ENCODE measurements at regions not wholly inside any gene's neighbourhood (a gene's known extent, or its start where the extent isn't known, plus 50 kb on each side); places are given as distances from the start of the nearest gene placed in this dataset.

DNA sequence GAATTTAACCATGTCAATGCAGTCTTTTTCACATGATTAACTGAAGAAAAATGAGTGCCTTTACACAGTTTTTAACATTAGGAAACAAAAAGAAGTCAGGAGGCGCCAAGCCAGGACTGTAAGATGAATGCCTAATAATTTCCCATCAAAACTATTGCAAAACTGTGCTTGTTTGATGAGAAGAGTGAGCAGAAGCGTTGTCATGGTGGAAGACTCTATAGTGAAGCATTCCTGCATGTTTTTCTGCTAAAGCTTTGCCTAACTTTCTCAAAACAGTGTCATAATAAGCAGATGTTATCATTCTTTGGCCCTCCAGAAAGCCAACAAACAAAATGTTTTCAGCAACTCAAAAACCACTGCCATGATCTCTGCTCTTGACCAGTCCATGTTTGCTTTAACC is 156.8 kb upstream of the CDIN1 start:
- no peak overlapping the region for H3K27ac ChIP-seq
- TF ChIP-seq, protein P1, sequence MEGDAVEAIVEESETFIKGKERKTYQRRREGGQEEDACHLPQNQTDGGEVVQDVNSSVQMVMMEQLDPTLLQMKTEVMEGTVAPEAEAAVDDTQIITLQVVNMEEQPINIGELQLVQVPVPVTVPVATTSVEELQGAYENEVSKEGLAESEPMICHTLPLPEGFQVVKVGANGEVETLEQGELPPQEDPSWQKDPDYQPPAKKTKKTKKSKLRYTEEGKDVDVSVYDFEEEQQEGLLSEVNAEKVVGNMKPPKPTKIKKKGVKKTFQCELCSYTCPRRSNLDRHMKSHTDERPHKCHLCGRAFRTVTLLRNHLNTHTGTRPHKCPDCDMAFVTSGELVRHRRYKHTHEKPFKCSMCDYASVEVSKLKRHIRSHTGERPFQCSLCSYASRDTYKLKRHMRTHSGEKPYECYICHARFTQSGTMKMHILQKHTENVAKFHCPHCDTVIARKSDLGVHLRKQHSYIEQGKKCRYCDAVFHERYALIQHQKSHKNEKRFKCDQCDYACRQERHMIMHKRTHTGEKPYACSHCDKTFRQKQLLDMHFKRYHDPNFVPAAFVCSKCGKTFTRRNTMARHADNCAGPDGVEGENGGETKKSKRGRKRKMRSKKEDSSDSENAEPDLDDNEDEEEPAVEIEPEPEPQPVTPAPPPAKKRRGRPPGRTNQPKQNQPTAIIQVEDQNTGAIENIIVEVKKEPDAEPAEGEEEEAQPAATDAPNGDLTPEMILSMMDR (conservative IDR thresholded peaks at IDR 0.05), result no peak

DNA sequence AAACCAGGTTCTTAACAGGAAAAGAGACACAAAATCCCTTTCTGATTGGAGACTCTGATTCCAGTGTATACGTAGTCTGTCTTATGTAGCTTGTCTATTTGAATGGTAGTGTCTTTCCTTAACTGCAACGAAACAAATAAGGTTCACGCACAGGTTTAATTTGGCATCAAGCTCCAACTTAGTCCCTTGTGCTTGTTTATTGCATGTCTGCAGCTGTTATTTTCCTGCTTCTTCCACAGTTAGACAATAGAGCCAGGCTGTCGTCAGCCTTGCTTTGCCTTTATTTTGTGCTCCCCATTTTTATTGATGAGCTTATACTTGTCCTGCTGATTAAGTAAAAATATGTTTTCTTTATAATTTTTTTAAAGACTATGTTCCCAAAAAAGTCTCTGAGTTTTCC is 152.7 kb upstream of the CDIN1 start:
- H3K27ac ChIP-seq, result no peak overlapping the region
- TF ChIP-seq, protein P1 (conservative IDR thresholded peaks at IDR 0.05), result no peak

- TF ChIP-seq, protein P1 (conservative IDR thresholded peaks at IDR 0.05), result no peak
- H3K27ac ChIP-seq, result no peak overlapping the region
Observed at GRCh38 chr15:36428102-36428845, 151.2 kb upstream of the CDIN1 start.

DNA sequence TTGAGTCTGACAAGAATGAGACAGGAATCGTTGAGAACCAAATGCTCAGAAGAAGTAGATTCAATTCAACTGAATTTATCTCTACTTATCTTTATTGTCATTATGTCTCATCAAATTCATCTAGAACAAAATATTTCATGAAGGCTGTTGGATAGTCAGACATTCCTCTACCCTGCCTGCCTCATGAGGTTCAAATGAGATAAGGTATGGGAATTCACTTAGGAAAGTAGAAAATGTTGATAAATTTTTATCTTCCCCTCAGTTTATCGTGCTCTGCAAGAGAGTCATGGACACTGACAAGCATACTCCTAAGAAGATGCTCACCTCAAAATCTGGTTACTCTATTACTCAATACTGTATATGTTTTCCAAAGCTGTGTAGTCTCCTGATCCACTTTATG is 149.7 kb upstream of the CDIN1 start:
- TF ChIP-seq, protein P1 (conservative IDR thresholded peaks at IDR 0.05), result no peak
- no peak overlapping the region for H3K27ac ChIP-seq

DNA sequence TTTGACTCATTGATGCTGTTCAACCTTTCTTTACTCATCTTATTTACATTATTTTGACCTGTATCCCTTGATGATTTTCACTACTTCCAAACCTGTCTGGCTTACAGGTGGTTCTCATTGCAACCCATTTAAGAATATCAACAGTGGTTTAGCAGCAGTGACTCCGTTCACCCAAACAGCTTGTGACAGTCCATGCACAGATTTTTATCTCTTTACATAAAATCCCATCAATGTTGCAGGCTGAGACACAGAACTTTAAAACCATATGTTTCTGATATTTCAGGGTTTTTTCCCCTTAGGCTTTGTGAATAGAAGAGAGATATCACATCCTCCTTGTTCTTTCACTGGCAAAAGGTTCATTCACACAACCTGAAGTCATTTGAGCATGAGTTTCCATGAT is 149.1 kb upstream of the CDIN1 start:
- TF ChIP-seq, protein P1 (conservative IDR thresholded peaks at IDR 0.05), result no peak
- no peak overlapping the region for H3K27ac ChIP-seq

GRCh38 chr15:36430726-36431265 is 148.6 kb upstream of the CDIN1 start:
- no peak overlapping the region for H3K27ac ChIP-seq
- TF ChIP-seq, protein P1 (conservative IDR thresholded peaks at IDR 0.05), result no peak

DNA sequence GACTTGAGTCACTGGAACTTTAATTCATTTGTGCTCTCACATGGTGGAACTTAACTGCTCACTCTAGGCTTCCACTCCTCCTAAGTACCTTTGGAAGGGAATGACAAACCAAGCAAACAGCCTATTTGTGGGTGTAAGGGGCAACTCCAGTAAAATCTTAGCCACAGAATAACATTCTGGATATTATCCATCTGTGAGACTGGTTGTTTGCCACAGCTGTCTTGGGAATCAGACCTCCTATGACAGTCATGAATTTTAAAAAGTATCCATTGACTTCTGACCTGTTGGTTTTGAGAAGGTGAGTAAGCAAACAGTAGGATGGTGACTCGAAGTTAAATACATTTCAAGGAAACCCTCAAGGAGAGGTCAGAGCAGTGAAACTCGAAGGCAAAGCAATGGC is 147.3 kb upstream of the CDIN1 start:
- no peak overlapping the region for H3K27ac ChIP-seq
- TF ChIP-seq, protein P1 (conservative IDR thresholded peaks at IDR 0.05), result no peak
